Psoas muscle (tissue), 7 donors: ENCODE measurements at regions not wholly inside any gene's neighbourhood (a gene's known extent, or its start where the extent isn't known, plus 50 kb on each side); places are given as distances from the start of the nearest gene placed in this dataset.

ENCODE experiments used
- ATAC-seq, 4 donors: fragments of 200-7000 bp; cut with Tn5 transposase; one replicate each; pipeline ENCODE4 v1.9.1; 2020; ENCODE audit warnings: moderate library complexity in 3 of 4, mild to moderate bottlenecking in 2 of 4
- DNase-seq, 2 donors: peaks; one replicate each; pipeline ENCODE4 v3.0.0-alpha.2; 2020
- H3K27ac ChIP-seq: fragments of 200-600 bp; one replicate; pipeline ENCODE4 v1.8.0; 2022
- H3K27me3 ChIP-seq, 3 donors: fragments of 200-600 bp in 1 of 3; one replicate each; pipeline versions ENCODE4 v1.6.1 to v1.8.0; 2013 to 2022; ENCODE audit warnings: low read length in 2 of 3, mild to moderate bottlenecking in 2 of 3, moderate library complexity in 1 of 3; ENCODE audit not compliant: insufficient read depth in 3 of 3
- H3K36me3 ChIP-seq, 2 donors: fragments of 200-600 bp in 1 of 2; one replicate each; pipeline versions ENCODE4 v1.6.1 to v1.8.0; 2013 to 2022; ENCODE audit warnings: low read depth in 1 of 2, mild to moderate bottlenecking in 1 of 2, moderate library complexity in 1 of 2; ENCODE audit not compliant: insufficient read depth in 1 of 2
- H3K4me1 ChIP-seq: fragments of 200-600 bp; one replicate; pipeline ENCODE4 v1.8.0; 2022
- H3K4me3 ChIP-seq: fragments of 200-600 bp; one replicate; pipeline ENCODE4 v1.8.0; 2022; ENCODE audit warnings: mild to moderate bottlenecking
- H3K9me3 ChIP-seq: fragments of 200-600 bp; one replicate; pipeline ENCODE4 v1.8.0; 2022
- WGBS, 3 donors: extraction: QIAGEN DNeasy Blood & Tissue Kit; methylation state at CpG; one replicate each; pipeline versions ENCODE4 v1.1.6 to v1.1.7; 2013; 5-methylcytosine and 5-hydroxymethylcytosine counted together
- intact Hi-C, 2 donors: fragments of 100-400 bp; cut with DNase I; formaldehyde crosslinking; loops; one replicate each; pipeline versions ENCODE4 v1.11.0 to v1.14.2; 2022
- TF ChIP-seq, protein P1 (sequence below): fragments of 200-600 bp; IDR thresholded peaks from one replicate; pipeline ENCODE4 v1.8.0; 2022; ENCODE audit warnings: antibody characterized with exemption
- donor health status: healthy with polysubstance abuse.
- donor health status: DM: no; HTN: no; CAD: no; lungs with moderate emphysema.
- donor health status: Bipolar disorder and iron deficiency.
- donor health status: healthy.
- donor health status: DM: yes; HTN: yes; CAD: no.
- donor health status: DM: no; HTN: no; CAD: no.
- donor health status: DM: yes; HTN: yes; CAD: no.

DNA sequence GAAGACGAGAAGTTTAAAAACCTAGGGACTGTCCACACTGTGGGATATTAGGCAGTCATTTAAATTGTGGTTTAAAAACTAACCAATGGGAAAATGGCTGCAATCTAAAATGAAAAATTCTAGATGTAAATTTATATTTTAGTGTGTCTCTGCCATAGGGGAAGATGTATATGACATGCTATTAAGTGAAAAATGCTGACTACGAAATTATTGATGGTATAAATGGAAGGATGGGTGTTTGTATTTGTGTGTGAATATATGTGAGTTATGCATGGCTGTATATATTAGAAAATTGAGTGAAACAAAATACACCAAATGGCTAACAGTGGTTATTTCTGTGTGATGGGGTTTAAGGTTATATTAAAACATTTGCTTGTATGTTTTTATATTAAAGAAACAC is 260.7 kb downstream of the AJAP1 start:
- ATAC-seq, result no peak
- TF ChIP-seq, protein P1, sequence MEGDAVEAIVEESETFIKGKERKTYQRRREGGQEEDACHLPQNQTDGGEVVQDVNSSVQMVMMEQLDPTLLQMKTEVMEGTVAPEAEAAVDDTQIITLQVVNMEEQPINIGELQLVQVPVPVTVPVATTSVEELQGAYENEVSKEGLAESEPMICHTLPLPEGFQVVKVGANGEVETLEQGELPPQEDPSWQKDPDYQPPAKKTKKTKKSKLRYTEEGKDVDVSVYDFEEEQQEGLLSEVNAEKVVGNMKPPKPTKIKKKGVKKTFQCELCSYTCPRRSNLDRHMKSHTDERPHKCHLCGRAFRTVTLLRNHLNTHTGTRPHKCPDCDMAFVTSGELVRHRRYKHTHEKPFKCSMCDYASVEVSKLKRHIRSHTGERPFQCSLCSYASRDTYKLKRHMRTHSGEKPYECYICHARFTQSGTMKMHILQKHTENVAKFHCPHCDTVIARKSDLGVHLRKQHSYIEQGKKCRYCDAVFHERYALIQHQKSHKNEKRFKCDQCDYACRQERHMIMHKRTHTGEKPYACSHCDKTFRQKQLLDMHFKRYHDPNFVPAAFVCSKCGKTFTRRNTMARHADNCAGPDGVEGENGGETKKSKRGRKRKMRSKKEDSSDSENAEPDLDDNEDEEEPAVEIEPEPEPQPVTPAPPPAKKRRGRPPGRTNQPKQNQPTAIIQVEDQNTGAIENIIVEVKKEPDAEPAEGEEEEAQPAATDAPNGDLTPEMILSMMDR, result no peak

DNA sequence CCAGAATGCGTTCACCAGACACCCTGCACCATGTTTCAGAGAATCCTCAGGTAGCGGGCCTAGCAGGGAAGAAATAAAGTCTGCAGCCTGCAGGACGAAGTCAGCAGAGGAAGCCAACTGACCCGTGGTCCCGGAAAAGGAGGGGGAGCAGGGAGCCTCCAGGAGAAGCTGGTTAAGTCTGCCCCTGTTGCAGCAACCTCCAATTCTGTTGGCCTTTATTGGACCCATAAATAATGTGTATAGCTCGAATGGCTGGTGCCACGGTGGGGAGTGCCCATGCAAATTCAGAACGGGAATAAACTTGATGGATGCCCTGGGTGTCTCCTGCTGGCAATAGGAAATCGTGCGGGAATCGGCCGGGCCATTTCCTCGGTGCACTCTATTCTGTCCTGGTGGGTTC is 254.1 kb downstream of the AJAP1 start:
- 60 to 67% (median 64%) methylated on average over 13 of the region's 13 CpGs for WGBS, 3 donors
- ATAC-seq (no peak), DNase-seq (no peak)
- no peak overlapping the region for H3K27ac ChIP-seq
- no peak overlapping the region for H3K4me3 ChIP-seq
- H3K27me3 ChIP-seq, result no peaks in the 10 kb centered on the region
- intact Hi-C loops, result no loop called here
- no peaks in the 10 kb centered on the region for H3K4me1 ChIP-seq
- H3K9me3 ChIP-seq, result no peaks in the 10 kb centered on the region
- H3K36me3 ChIP-seq, result no peaks in the 10 kb centered on the region
- TF ChIP-seq, protein P1, result no peak

More for the DNA sequence above, 260.7 kb downstream of the AJAP1 start:
- H3K9me3 ChIP-seq, result no peaks in the 10 kb centered on the region
- H3K4me1 ChIP-seq, result no peaks in the 10 kb centered on the region
- intact Hi-C loops, result no loop called here
- no peak overlapping the region for H3K4me3 ChIP-seq
- no peaks in the 10 kb centered on the region for H3K27me3 ChIP-seq
- H3K36me3 ChIP-seq, result no peaks in the 10 kb centered on the region
- H3K27ac ChIP-seq, result no peak overlapping the region
- no peak for DNase-seq
- 64 to 92% (median 90%) methylated on average over 2 of the region's 2 CpGs for WGBS, 3 donors

DNA sequence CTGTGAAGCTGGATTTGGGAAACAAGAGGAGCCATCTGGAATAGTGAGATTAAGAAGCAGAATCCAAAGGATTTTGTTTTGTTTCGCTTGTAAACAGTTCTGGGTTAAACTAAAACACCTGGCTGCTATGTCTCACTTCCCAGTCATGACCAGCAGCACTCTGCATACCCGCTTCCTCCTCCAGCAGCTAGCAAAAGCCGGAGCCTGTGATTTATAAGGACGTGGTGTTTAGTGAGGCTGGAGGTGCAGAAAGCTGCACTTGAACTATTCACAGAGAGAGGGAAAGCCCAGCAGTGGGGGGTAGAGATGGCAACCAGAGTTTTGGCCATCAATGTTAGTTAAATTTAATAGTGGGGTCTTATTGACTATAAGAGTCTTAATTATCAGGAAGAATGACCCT is 240.2 kb downstream of the AJAP1 start:
- ATAC-seq (no peak), DNase-seq (no peak)
- Histone ChIP-seq H3K4me1 (no peaks in the 10 kb centered on the region), H3K4me3 (no peak overlapping the region), H3K27me3 (peaks cover 0 to 2% (median 0%) of the 10 kb centered on the region in 3 donors), H3K27ac (no peak overlapping the region), H3K9me3 (no peaks in the 10 kb centered on the region), H3K36me3 (no peaks in the 10 kb centered on the region)
- intact Hi-C loops, result no loop called here
- WGBS, 3 donors, result 18 to 22% (median 22%) methylated on average over 4 of the region's 4 CpGs
- TF ChIP-seq, protein P1, result no peak

DNA sequence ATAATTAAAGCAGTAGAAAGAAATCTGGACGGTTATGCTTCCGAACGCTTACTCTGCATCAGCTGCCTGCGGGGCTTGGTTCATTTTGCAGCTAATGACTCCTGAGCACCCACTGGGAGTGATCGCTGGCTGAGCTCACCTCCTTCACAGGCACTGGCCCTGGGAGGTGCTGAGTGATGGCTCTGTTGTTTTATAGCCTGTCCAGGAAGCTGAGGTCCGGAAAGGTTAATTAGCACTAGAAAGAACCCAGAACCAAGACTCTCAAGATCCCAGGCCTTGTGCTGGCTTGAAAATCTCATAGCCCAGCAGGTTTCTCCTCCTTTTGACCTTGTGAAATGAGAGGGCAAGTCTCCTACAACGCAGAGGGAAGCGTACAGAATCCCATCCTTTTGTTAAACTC is 226.2 kb downstream of the AJAP1 start:
- WGBS, 3 donors, result 43 to 51% (median 46%) methylated on average over 8 of the region's 8 CpGs
- H3K36me3 ChIP-seq, result no peaks in the 10 kb centered on the region
- TF ChIP-seq, protein P1, result no peak
- H3K27ac ChIP-seq, result no peak overlapping the region
- intact Hi-C loops, result no loop called here
- no peaks in the 10 kb centered on the region for H3K4me1 ChIP-seq
- ATAC-seq, result no peak
- no peak for DNase-seq
- no peak overlapping the region for H3K4me3 ChIP-seq
- no peaks in the 10 kb centered on the region for H3K9me3 ChIP-seq
- peaks cover 3% of the 10 kb centered on the region in 3 donors for H3K27me3 ChIP-seq

DNA sequence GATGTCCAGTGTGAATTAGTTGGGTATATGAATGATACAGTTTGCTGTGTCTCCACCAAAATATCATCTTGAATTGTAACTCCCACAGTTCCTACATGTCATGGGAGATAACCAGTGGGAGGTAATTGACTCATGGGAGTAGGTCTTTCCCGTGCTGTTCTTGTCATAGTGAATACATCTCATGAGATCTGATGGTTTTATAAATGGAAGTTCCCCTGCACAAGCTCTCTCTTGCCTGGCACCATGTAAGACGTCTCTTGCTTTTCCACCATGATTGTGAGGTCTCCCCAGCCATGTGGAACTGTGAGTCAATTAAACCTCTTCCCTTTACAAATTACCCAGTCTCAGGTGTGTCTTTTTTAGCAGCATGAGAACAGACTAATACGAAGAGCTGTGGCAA is 223.0 kb downstream of the AJAP1 start:
- ATAC-seq (no peak), DNase-seq (no peak)
- H3K4me1 ChIP-seq, result no peaks in the 10 kb centered on the region
- TF ChIP-seq, protein P1, result no peak
- intact Hi-C loops, result no loop called here
- H3K36me3 ChIP-seq, result no peaks in the 10 kb centered on the region
- peaks cover 0 to 3% (median 3%) of the 10 kb centered on the region in 3 donors for H3K27me3 ChIP-seq
- no peak overlapping the region for H3K27ac ChIP-seq
- no peak overlapping the region for H3K4me3 ChIP-seq
- H3K9me3 ChIP-seq, result no peaks in the 10 kb centered on the region
- WGBS, 3 donors, result 81 to 85% (median 82%) methylated on average over 3 of the region's 3 CpGs
